ENCODE measurements at regions not wholly inside any gene's neighbourhood (a gene's known extent, or its start where the extent isn't known, plus 50 kb on each side); places are given as distances from the start of the nearest gene placed in this dataset.

DNA sequence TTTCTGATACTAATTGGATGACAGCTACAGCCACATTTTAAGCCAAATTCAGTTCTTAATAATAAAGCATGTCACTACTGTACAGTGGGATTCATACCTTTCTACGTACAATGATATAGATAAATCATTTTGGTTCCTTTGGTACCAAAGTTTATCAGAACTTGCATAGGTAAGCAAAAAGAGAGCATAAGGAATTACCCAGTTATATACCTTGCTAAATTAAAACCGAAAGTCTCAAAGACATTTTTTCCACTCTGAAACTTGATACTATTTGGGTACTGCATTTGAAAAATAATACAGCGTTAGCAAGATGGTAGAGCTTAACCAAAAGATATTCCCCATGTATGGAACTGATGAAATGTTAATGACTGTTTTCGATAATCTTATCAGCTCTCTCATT, 400.9 kb upstream of the ADGRL3 start:
- Histone ChIP-seq H3K36me3 (no peaks in the 10 kb centered on the region), H3K9me3 (no peaks in the 10 kb centered on the region), H3K27me3 (no peaks in the 10 kb centered on the region), H3K4me3 (no peak overlapping the region), H3K4me1 (no peaks in the 10 kb centered on the region), H3K27ac (no peak overlapping the region)
- intact Hi-C loops (cut with DNase I): no loop called here
- WGBS, 2 donors: 91 to 93% methylated on average over 4 of the region's 4 CpGs
- TF ChIP-seq, protein P1, sequence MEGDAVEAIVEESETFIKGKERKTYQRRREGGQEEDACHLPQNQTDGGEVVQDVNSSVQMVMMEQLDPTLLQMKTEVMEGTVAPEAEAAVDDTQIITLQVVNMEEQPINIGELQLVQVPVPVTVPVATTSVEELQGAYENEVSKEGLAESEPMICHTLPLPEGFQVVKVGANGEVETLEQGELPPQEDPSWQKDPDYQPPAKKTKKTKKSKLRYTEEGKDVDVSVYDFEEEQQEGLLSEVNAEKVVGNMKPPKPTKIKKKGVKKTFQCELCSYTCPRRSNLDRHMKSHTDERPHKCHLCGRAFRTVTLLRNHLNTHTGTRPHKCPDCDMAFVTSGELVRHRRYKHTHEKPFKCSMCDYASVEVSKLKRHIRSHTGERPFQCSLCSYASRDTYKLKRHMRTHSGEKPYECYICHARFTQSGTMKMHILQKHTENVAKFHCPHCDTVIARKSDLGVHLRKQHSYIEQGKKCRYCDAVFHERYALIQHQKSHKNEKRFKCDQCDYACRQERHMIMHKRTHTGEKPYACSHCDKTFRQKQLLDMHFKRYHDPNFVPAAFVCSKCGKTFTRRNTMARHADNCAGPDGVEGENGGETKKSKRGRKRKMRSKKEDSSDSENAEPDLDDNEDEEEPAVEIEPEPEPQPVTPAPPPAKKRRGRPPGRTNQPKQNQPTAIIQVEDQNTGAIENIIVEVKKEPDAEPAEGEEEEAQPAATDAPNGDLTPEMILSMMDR (IDR thresholded peaks at IDR 0.05): no peak
- TF ChIP-seq POLR2AphosphoS5 (IDR thresholded peaks at IDR 0.05): no peak
- TF ChIP-seq EP300 (IDR thresholded peaks at IDR 0.05): no peak
- TF ChIP-seq POLR2A (IDR thresholded peaks at IDR 0.05): no peak
- no peak for DNase-seq

DNA sequence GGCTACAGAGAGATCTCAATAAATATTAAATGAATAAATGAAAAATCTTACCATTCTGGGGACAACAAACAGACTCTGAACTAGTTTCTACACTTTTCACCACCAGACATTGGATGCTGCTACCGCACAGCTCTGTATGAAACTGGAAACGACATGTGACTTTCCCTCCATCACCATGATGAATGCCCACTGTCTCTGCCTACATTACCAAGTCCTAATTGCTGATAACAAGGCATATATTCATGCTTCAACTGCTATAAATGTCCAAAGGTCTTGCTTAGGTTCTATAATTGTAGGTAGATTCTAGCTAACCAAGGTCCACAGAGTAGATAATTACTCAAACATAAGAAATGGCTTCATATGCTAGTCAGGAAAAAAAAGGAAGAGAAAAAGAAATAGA, 399.4 kb upstream of the ADGRL3 start:
- Histone ChIP-seq H3K4me1 (no peaks in the 10 kb centered on the region), H3K27me3 (no peaks in the 10 kb centered on the region), H3K27ac (no peak overlapping the region), H3K36me3 (no peaks in the 10 kb centered on the region), H3K9me3 (no peaks in the 10 kb centered on the region), H3K4me3 (no peak overlapping the region)
- 54 to 76% methylated on average over 2 of the region's 2 CpGs for WGBS, 2 donors
- intact Hi-C loops (cut with DNase I): no loop called here
- TF ChIP-seq EP300 (IDR thresholded peaks at IDR 0.05) (no peak), POLR2A (IDR thresholded peaks at IDR 0.05) (no peak), POLR2AphosphoS5 (IDR thresholded peaks at IDR 0.05) (no peak)
- TF ChIP-seq, protein P1 (IDR thresholded peaks at IDR 0.05): no peak
- no peak for DNase-seq

DNA sequence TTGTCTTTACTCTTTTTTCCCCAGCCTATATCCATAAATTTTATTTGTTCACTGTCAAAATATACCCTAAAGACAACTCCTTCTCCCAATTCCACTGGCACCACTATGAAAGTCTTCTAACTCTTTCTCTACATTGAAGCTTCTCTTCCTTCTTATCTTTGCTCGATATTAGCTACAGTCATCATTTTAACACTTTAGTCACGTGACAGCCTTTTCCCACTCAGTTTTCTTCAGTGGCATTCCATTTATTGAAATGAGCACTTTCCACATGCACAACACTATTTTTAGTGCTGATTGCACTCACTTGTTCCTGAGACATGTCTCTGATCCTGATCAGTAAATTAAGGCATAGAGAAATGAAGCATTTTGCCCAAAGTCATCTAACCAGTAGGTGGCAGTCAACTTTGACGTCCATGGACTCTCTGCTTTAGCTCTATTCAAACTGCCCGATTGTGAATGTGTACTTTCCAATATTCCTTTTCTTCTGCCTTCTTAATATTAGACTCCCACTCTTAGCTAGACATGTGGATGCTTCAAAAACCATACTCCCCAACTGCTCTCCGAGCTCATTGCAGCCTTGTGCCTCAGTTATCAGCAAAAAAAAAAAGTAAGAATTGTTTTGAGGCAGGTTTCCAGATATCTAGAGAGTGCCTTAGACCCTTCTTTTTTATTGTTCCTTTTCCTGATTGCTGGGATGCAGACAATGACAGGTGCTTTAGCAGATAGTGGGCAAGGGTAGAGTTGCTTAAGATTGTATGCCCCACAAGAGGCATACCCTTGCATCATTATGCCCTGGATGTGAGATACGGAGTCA, 394.4 kb upstream of the ADGRL3 start:
- no peaks in the 10 kb centered on the region for H3K36me3 ChIP-seq
- no peak overlapping the region for H3K4me3 ChIP-seq
- no peaks in the 10 kb centered on the region for H3K4me1 ChIP-seq
- no peak for DNase-seq
- peaks cover 0 to 3% (median 0%) of the 10 kb centered on the region in 4 donors for H3K9me3 ChIP-seq
- TF ChIP-seq POLR2A (IDR thresholded peaks at IDR 0.05) (no peak), POLR2AphosphoS5 (IDR thresholded peaks at IDR 0.05) (no peak), EP300 (IDR thresholded peaks at IDR 0.05) (no peak)
- TF ChIP-seq, protein P1 (IDR thresholded peaks at IDR 0.05): peak in 1 of 4 experiments; percentile 26
- H3K27ac ChIP-seq: no peak overlapping the region
- 35 to 48% methylated on average over 6 of the region's 6 CpGs for WGBS, 2 donors
- H3K27me3 ChIP-seq: no peaks in the 10 kb centered on the region
- intact Hi-C loops (cut with DNase I): no loop called here

DNA sequence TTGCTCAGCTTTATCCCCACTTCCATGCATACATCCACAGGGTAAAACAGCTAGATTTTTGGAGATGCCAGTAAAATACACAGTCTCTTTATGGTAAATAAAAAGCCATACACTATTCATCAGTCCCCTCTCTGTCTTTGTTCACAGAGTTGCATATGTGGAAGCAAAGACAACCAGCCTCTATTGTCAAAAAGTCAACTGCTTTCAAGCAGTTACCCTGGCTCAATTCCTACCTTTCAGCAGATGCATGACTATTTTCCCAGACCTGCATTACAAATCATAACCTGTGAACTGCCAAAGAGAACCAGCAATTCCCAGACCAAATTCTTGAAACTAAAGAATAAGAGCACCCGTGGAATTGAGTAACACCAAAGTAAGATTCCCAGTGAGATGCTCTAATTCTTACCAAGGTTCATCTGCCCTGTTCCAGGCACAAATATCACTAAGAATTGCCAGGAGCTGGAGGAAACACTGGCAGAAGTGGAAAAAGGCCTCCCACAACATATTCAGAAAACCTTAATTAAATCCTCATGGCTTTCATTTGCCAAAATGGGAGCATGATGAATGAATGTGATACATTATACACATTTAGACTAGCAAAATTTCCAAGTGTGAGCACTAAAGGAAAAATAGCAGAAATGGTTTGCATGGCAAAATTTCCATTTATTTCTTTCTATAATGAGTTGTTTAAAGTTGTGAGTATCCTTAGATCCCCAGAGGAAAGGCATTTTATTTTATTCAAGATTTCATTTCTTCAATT, 391.2 kb upstream of the ADGRL3 start:
- H3K9me3 ChIP-seq: peaks cover 0 to 3% (median 0%) of the 10 kb centered on the region in 4 donors
- TF ChIP-seq EP300 (IDR thresholded peaks at IDR 0.05) (no peak), POLR2A (IDR thresholded peaks at IDR 0.05) (no peak), POLR2AphosphoS5 (IDR thresholded peaks at IDR 0.05) (no peak)
- TF ChIP-seq, protein P1 (IDR thresholded peaks at IDR 0.05): no peak
- whole genome bisulfite sequencing, 2 donors: 87 to 88% methylated on average over 1 of the region's 1 CpG
- no peaks in the 10 kb centered on the region for H3K36me3 ChIP-seq
- H3K4me1 ChIP-seq: no peaks in the 10 kb centered on the region
- H3K27ac ChIP-seq: no peak overlapping the region
- H3K4me3 ChIP-seq: no peak overlapping the region
- no peaks in the 10 kb centered on the region for H3K27me3 ChIP-seq
- intact Hi-C loops (cut with DNase I): no loop called here
- DNase-seq: no peak

Data from sigmoid colon (tissue), 6 donors.